ENCODE measurements at regions not wholly inside any gene's neighbourhood (a gene's known extent, or its start where the extent isn't known, plus 50 kb on each side); places are given as distances from the start of the nearest gene placed in this dataset.

DNA sequence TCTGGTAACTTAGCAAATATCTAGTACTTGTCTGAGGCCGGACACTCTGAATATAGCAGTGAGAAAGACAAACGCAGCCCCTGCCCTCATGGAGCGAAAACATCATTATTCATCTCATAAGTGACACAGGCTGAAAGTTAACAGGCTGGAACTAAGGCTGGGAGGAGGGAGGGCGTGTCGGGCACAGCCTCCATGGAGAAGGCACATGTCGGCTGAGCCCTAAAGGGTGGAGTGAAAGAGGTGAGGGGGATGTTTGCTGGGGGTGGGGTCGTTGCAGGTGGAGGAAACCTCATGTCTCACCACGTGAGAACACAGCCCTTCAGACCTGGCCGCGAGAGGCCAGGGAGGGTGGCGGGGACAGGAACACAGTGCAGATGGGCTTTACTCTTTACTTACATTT lies 108.8 kb upstream of the FOXC1 start:
- Histone ChIP-seq H3K18ac (ENCODE audit: low read length) (no peak overlapping the region), H3K56ac (ENCODE audit: low read length) (no peak overlapping the region), H3K27me3 (ENCODE audit: insufficient read depth, low read length, poor library complexity) (no peaks in the 10 kb centered on the region), H4K8ac (ENCODE audit: low read depth, low read length) (no peak overlapping the region), H3K4me3 (ENCODE audit: low read length) (no peak overlapping the region), H3K23ac (ENCODE audit: low read length) (no peak overlapping the region), H2BK15ac (replicated peaks; ENCODE audit: low read depth) (no peak overlapping the region), H4K5ac (ENCODE audit: low read length) (no peak overlapping the region), H3K36me3 (ENCODE audit: control insufficient read depth, insufficient read depth, low read length) (no peaks in the 10 kb centered on the region), H3K79me1 (ENCODE audit: low read length) (no peaks in the 10 kb centered on the region), H3K9ac (ENCODE audit: low read length) (no peak overlapping the region), H3K4ac (ENCODE audit: low read depth, low read length) (no peak overlapping the region), H3K4me2 (ENCODE audit: low read length) (no peak overlapping the region), H3K79me2 (ENCODE audit: control insufficient read depth, insufficient read depth, low read length) (no peaks in the 10 kb centered on the region), H2AK5ac (ENCODE audit: low read length) (no peak overlapping the region), H2BK120ac (ENCODE audit: low read depth, low read length) (no peak overlapping the region), H2BK5ac (ENCODE audit: low read length) (no peak overlapping the region), H3K27ac (ENCODE audit: low read depth, low read length) (no peak overlapping the region), H3K4me1 (ENCODE audit: control insufficient read depth, low read depth, low read length) (no peaks in the 10 kb centered on the region)
- WGBS (ENCODE audit: extremely low coverage, insufficient coverage, low lambda C conversion rate): no CpG with 5 or more reads among the region's 11 CpGs
- DNase-seq: no peak

DNA sequence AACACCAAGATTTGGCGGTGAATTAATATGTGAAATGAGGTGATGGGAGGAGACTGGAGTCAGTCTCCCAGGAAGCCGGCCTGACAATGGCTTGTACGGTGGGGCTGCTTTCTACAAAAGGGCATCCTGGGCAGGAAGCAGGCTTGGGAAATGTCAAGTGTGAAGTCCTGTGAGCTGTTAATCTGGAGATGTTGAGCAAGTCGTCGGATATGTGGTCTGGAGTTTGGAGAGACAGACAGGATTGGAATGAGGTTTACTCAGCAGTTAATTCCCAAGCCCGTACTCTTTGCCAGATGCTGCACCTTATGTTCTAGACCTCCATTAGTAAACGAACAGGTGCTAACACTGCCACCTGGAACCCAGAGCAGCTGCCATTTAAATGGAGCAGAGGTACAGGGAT lies 107.7 kb upstream of the FOXC1 start:
- Histone ChIP-seq H3K79me2 (ENCODE audit: control insufficient read depth, insufficient read depth, low read length) (no peaks in the 10 kb centered on the region), H3K4me3 (ENCODE audit: low read length) (no peak overlapping the region), H2BK5ac (ENCODE audit: low read length) (no peak overlapping the region), H3K56ac (ENCODE audit: low read length) (no peak overlapping the region), H2BK15ac (replicated peaks; ENCODE audit: low read depth) (no peak overlapping the region), H3K27me3 (ENCODE audit: insufficient read depth, low read length, poor library complexity) (no peaks in the 10 kb centered on the region), H3K18ac (ENCODE audit: low read length) (no peak overlapping the region), H3K79me1 (ENCODE audit: low read length) (no peaks in the 10 kb centered on the region), H3K23ac (ENCODE audit: low read length) (no peak overlapping the region), H4K5ac (ENCODE audit: low read length) (no peak overlapping the region), H2AK5ac (ENCODE audit: low read length) (no peak overlapping the region), H4K8ac (ENCODE audit: low read depth, low read length) (no peak overlapping the region), H3K9ac (ENCODE audit: low read length) (no peak overlapping the region), H3K4ac (ENCODE audit: low read depth, low read length) (no peak overlapping the region), H3K27ac (ENCODE audit: low read depth, low read length) (no peak overlapping the region), H3K36me3 (ENCODE audit: control insufficient read depth, insufficient read depth, low read length) (no peaks in the 10 kb centered on the region), H3K4me1 (ENCODE audit: control insufficient read depth, low read depth, low read length) (no peaks in the 10 kb centered on the region), H3K4me2 (ENCODE audit: low read length) (no peak overlapping the region), H2BK120ac (ENCODE audit: low read depth, low read length) (no peak overlapping the region)
- no peak for DNase-seq
- no CpG with 5 or more reads among the region's 7 CpGs for WGBS (ENCODE audit: extremely low coverage, insufficient coverage, low lambda C conversion rate)

- H3K4me1 ChIP-seq (ENCODE audit: control insufficient read depth, low read depth, low read length): no peaks in the 10 kb centered on the region
- H3K79me1 ChIP-seq (ENCODE audit: low read length): no peaks in the 10 kb centered on the region
- no peak overlapping the region for H3K9ac ChIP-seq (ENCODE audit: low read length)
- H3K18ac ChIP-seq (ENCODE audit: low read length): no peak overlapping the region
- no peak overlapping the region for H2BK15ac ChIP-seq (replicated peaks; ENCODE audit: low read depth)
- H2AK5ac ChIP-seq (ENCODE audit: low read length): no peak overlapping the region
- no peaks in the 10 kb centered on the region for H3K36me3 ChIP-seq (ENCODE audit: control insufficient read depth, insufficient read depth, low read length)
- no peak overlapping the region for H2BK120ac ChIP-seq (ENCODE audit: low read depth, low read length)
- H4K5ac ChIP-seq (ENCODE audit: low read length): no peak overlapping the region
- H3K4me3 ChIP-seq (ENCODE audit: low read length): no peak overlapping the region
- H3K4ac ChIP-seq (ENCODE audit: low read depth, low read length): no peak overlapping the region
- H3K56ac ChIP-seq (ENCODE audit: low read length): no peak overlapping the region
- no peak overlapping the region for H3K23ac ChIP-seq (ENCODE audit: low read length)
- H3K79me2 ChIP-seq (ENCODE audit: control insufficient read depth, insufficient read depth, low read length): no peaks in the 10 kb centered on the region
- H4K8ac ChIP-seq (ENCODE audit: low read depth, low read length): no peak overlapping the region
- no peak overlapping the region for H3K27ac ChIP-seq (ENCODE audit: low read depth, low read length)
- WGBS (ENCODE audit: extremely low coverage, insufficient coverage, low lambda C conversion rate): no CpG with 5 or more reads among the region's 3 CpGs
- no peaks in the 10 kb centered on the region for H3K27me3 ChIP-seq (ENCODE audit: insufficient read depth, low read length, poor library complexity)
- H3K4me2 ChIP-seq (ENCODE audit: low read length): no peak overlapping the region
- DNase-seq: no peak
- no peak overlapping the region for H2BK5ac ChIP-seq (ENCODE audit: low read length)
These were observed 105.9 kb upstream of the FOXC1 start for GRCh38 chr6:1503811-1504210.

GRCh38 chr6:1504465-1504864 lies 105.2 kb upstream of the FOXC1 start:
- Histone ChIP-seq H3K4ac (ENCODE audit: low read depth, low read length) (no peak overlapping the region), H3K23ac (ENCODE audit: low read length) (no peak overlapping the region)

GRCh38 chr6:1507251-1507650 lies 102.5 kb upstream of the FOXC1 start:
- H3K27me3 ChIP-seq (ENCODE audit: insufficient read depth, low read length, poor library complexity): no peaks in the 10 kb centered on the region
- no peaks in the 10 kb centered on the region for H3K79me1 ChIP-seq (ENCODE audit: low read length)
- H3K4me2 ChIP-seq (ENCODE audit: low read length): no peak overlapping the region
- no peak overlapping the region for H4K8ac ChIP-seq (ENCODE audit: low read depth, low read length)
- no peak overlapping the region for H3K18ac ChIP-seq (ENCODE audit: low read length)
- no peak overlapping the region for H3K4ac ChIP-seq (ENCODE audit: low read depth, low read length)
- no peaks in the 10 kb centered on the region for H3K79me2 ChIP-seq (ENCODE audit: control insufficient read depth, insufficient read depth, low read length)
- peak overlapping the region; percentile 32 for H3K23ac ChIP-seq (ENCODE audit: low read length)
- no peak overlapping the region for H3K27ac ChIP-seq (ENCODE audit: low read depth, low read length)
- no peak overlapping the region for H4K5ac ChIP-seq (ENCODE audit: low read length)
- no peak overlapping the region for H2BK120ac ChIP-seq (ENCODE audit: low read depth, low read length)
- H3K36me3 ChIP-seq (ENCODE audit: control insufficient read depth, insufficient read depth, low read length): no peaks in the 10 kb centered on the region
- peaks cover 2% of the 10 kb centered on the region for H3K4me1 ChIP-seq (ENCODE audit: control insufficient read depth, low read depth, low read length)
- H3K4me3 ChIP-seq (ENCODE audit: low read length): no peak overlapping the region
- no peak overlapping the region for H2BK5ac ChIP-seq (ENCODE audit: low read length)
- WGBS (ENCODE audit: extremely low coverage, insufficient coverage, low lambda C conversion rate): no CpG with 5 or more reads among the region's 6 CpGs
- H2BK15ac ChIP-seq (replicated peaks; ENCODE audit: low read depth): no peak overlapping the region
- no peak overlapping the region for H3K56ac ChIP-seq (ENCODE audit: low read length)
- H3K9ac ChIP-seq (ENCODE audit: low read length): no peak overlapping the region
- no peak overlapping the region for H2AK5ac ChIP-seq (ENCODE audit: low read length)
- no peak for DNase-seq

More at GRCh38 chr6:1504465-1504864, 105.2 kb upstream of the FOXC1 start:
- no peak overlapping the region for H2BK120ac ChIP-seq (ENCODE audit: low read depth, low read length)
- no peaks in the 10 kb centered on the region for H3K27me3 ChIP-seq (ENCODE audit: insufficient read depth, low read length, poor library complexity)
- H3K9ac ChIP-seq (ENCODE audit: low read length): no peak overlapping the region
- H3K56ac ChIP-seq (ENCODE audit: low read length): no peak overlapping the region
- no peaks in the 10 kb centered on the region for H3K79me1 ChIP-seq (ENCODE audit: low read length)
- no peak overlapping the region for H2BK5ac ChIP-seq (ENCODE audit: low read length)
- H3K4me1 ChIP-seq (ENCODE audit: control insufficient read depth, low read depth, low read length): no peaks in the 10 kb centered on the region
- DNase-seq: no peak
- no peak overlapping the region for H3K27ac ChIP-seq (ENCODE audit: low read depth, low read length)
- H3K36me3 ChIP-seq (ENCODE audit: control insufficient read depth, insufficient read depth, low read length): no peaks in the 10 kb centered on the region
- H2AK5ac ChIP-seq (ENCODE audit: low read length): no peak overlapping the region
- no peak overlapping the region for H3K18ac ChIP-seq (ENCODE audit: low read length)
- no peak overlapping the region for H2BK15ac ChIP-seq (replicated peaks; ENCODE audit: low read depth)
- WGBS (ENCODE audit: extremely low coverage, insufficient coverage, low lambda C conversion rate): no CpG with 5 or more reads among the region's 10 CpGs
- no peaks in the 10 kb centered on the region for H3K79me2 ChIP-seq (ENCODE audit: control insufficient read depth, insufficient read depth, low read length)
- H4K5ac ChIP-seq (ENCODE audit: low read length): no peak overlapping the region
- H4K8ac ChIP-seq (ENCODE audit: low read depth, low read length): no peak overlapping the region
- no peak overlapping the region for H3K4me2 ChIP-seq (ENCODE audit: low read length)
- H3K4me3 ChIP-seq (ENCODE audit: low read length): no peak overlapping the region

DNA sequence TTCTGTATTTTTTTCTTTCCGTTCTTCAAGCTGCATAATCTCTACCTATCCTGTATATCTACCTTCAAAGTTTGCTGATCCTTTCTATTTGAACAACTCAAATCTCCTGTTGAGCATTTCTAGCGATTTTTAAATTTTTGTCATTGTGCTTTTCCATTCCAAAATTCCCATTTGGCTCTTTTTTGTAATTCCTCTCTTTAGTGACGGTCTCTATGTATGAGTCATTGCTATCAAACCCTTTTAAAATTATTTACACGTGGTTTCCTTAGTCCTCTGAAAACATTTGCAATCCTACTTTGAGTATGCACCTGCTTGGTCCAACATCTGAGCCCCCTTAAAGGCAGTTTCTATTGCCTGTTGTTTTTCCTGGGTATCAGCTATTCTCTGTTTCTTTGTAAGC lies 100.5 kb upstream of the FOXC1 start:
- H3K27ac ChIP-seq (ENCODE audit: low read depth, low read length): no peak overlapping the region
- H3K56ac ChIP-seq (ENCODE audit: low read length): no peak overlapping the region
- H2AK5ac ChIP-seq (ENCODE audit: low read length): no peak overlapping the region
- H2BK15ac ChIP-seq (replicated peaks; ENCODE audit: low read depth): no peak overlapping the region
- no peak overlapping the region for H3K4me3 ChIP-seq (ENCODE audit: low read length)
- H3K18ac ChIP-seq (ENCODE audit: low read length): no peak overlapping the region
- peaks cover 2% of the 10 kb centered on the region for H3K4me1 ChIP-seq (ENCODE audit: control insufficient read depth, low read depth, low read length)
- H2BK5ac ChIP-seq (ENCODE audit: low read length): no peak overlapping the region
- H3K27me3 ChIP-seq (ENCODE audit: insufficient read depth, low read length, poor library complexity): no peaks in the 10 kb centered on the region
- no peaks in the 10 kb centered on the region for H3K36me3 ChIP-seq (ENCODE audit: control insufficient read depth, insufficient read depth, low read length)
- no peak overlapping the region for H3K23ac ChIP-seq (ENCODE audit: low read length)
- H3K79me2 ChIP-seq (ENCODE audit: control insufficient read depth, insufficient read depth, low read length): no peaks in the 10 kb centered on the region
- H3K4me2 ChIP-seq (ENCODE audit: low read length): no peak overlapping the region
- no peak overlapping the region for H2BK120ac ChIP-seq (ENCODE audit: low read depth, low read length)
- H3K9ac ChIP-seq (ENCODE audit: low read length): no peak overlapping the region
- no peaks in the 10 kb centered on the region for H3K79me1 ChIP-seq (ENCODE audit: low read length)
- H4K5ac ChIP-seq (ENCODE audit: low read length): no peak overlapping the region
- H4K8ac ChIP-seq (ENCODE audit: low read depth, low read length): no peak overlapping the region
- H3K4ac ChIP-seq (ENCODE audit: low read depth, low read length): no peak overlapping the region
- no CpG with 5 or more reads among the region's 4 CpGs for WGBS (ENCODE audit: extremely low coverage, insufficient coverage, low lambda C conversion rate)
- no peak for DNase-seq
